ENCODE measurements at regions not wholly inside any gene's neighbourhood (a gene's known extent, or its start where the extent isn't known, plus 50 kb on each side); places are given as distances from the start of the nearest gene placed in this dataset.
"Not testable (repeated sequence)": the region's sequence is repeated elsewhere in the genome, so short reads cannot be mapped to it uniquely, and the experiment has no call there.

- DNase-seq: not testable (repeated sequence)
These were observed 145.7 kb downstream of the NPIPB11 start for GRCh38 chr16:29260683-29261426.

GRCh38 chr16:29259635-29260457 is 146.7 kb downstream of the NPIPB11 start:
- DNase-seq: not testable (repeated sequence)

DNA sequence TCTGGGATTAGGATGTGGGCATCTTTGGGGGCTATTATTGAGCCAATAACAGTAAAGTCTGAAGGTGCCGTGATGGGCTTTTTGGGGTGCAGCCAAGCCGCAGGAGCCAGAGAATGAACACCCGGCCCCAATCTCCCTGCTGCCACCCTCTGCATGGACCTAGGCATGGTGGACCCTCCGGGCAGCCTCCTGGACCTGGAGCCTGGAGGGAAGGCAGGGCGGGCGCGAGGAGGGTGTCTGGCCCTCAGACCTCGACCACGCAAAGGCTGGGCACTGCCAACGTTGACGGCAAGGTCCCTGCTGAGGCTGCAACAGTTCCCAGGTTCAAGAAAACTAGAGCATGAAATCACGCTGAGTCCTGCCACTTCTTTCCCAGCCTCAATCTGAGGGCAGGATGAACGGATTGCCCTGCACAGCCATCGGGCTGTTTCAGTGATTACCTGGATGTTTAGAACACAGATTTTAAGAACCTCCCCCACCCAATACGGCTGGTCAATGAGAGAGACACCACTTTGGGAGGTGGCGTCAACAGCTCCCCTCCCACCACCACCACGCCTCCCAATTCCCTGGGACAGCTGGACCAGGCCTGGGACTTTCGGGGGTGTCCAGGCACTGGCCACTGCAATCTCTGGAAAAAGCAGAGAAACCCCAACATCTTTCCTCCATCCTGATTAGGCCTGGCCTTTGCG is 147.4 kb downstream of the NPIPB11 start:
- not testable (repeated sequence) for DNase-seq

GRCh38 chr16:29257419-29258336 is 148.8 kb downstream of the NPIPB11 start:
- DNase-seq: not testable (repeated sequence)

- no peak for DNase-seq
These were observed 150.0 kb downstream of the NPIPB11 start for GRCh38 chr16:29256501-29256981.

GRCh38 chr16:29255957-29256356 is 150.6 kb downstream of the NPIPB11 start:
- not testable (repeated sequence) for DNase-seq

- DNase-seq: not testable (repeated sequence)
These were observed 151.1 kb downstream of the NPIPB11 start for GRCh38 chr16:29255496-29255796.

- DNase-seq: no peak
These were observed 151.6 kb downstream of the NPIPB11 start for GRCh38 chr16:29254676-29255495.

DNA sequence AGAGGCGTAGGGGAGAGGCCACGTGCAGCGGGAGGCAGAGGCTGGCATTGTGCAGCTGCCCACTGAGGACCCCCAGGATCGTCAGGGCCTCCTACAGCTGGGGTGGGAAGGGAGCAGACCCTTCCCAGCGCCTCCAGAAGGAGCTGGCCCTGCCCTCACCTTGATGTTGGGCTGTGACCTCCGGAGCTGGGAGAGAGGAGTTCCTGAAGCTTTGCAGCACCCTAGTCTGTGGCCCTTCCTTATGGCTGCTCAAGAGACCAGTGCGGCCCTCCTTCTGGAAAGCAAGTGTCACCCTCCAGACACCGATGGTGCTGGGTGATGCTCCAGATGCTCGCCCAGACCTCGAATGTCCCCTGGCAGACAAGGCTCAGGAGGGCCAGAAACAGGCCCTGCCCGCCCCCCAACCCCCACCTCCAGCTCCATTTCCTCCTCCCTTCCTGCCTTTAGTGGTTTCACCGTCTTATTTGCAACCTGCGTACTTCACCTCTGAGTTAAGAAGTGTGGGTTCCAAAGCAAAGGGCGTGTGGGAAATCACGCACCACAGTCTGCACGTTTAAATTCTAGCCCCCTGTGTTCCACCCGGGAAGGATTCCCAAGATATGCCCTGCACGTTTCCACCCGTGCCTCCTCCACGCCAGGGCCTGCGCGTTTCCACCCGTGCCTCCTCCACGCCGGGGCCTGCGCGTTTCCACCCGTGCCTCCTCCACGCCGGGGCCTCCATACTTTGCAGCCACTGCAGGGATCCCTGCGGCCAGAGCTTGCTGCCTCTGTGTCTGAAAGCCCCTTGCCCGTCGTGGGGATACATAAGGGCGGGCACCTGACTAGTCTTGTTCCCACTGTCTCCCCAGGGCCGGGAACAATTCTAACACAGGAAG is 152.6 kb downstream of the NPIPB11 start:
- DNase-seq: not testable (repeated sequence)

GRCh38 chr16:29253066-29253590 is 153.4 kb downstream of the NPIPB11 start:
- DNase-seq: not testable (repeated sequence)

DNA sequence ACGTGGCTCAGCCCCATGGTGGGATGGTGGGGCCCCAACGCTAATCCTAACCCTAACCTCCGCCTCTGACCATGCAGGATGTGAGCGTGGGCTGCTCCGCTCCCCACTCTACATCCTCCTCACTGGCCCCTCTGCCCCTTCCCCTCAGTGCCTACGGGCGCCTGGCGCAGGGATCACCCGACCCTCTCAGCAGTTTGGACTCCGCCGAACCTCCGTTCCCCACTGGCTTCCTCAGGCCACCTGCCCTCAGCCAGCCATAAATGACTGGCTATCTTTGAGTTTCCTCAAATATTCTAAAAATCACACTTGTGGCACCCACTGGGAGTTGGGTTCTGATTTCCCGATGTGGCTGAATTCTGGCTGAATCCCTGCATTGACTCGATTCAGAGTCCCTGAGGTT is 154.2 kb downstream of the NPIPB11 start:
- DNase-seq: not testable (repeated sequence)

DNA sequence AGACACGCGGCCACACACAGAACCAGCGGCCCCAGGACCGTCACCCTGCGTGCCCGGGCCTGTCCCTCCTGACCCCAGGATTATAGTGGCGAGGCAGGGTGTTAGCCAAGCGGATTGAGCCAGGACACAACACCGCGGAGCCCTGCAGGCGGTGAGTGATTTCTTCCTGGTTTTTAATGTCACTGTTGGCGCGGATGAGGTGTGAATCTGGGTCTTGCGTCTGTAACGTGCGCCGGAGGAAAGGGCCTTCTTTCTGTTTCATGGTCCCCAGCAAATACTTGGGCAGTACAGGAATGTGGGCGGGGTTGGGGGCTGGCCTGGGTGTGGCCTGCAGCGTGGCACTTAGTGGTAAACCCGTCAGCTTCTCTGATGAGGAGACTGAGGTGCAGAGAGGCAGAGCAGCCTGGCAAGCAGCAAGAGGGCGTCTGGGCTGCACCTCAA is 154.9 kb downstream of the NPIPB11 start:
- DNase-seq: peak in 1 of 2 donors; percentile 59

DNA sequence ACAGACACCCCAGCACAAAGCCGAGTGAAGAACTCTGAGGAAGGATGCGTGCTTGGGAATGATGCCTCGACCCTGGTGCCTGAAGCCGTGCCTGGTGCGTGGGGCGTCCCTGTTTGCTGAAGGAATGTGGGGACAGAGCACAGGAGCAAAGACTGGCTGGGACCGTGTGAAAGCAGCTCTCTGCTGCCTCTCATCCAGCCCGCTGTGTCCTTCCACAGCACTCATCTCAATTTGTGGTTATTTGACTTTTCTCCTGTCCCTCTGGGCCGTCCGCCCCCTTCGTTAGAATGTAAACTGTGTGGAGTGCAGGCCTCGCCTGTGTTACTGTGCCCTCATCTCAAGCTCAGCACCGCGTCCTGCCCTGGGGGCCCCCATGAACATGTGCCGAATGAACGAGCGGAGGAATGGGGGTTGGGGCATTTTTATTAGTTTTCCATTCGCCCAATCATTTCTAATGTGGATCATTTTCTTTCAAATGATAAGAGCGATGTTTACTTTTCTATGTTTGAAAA is 155.5 kb downstream of the NPIPB11 start:
- DNase-seq: not testable (repeated sequence)

DNA sequence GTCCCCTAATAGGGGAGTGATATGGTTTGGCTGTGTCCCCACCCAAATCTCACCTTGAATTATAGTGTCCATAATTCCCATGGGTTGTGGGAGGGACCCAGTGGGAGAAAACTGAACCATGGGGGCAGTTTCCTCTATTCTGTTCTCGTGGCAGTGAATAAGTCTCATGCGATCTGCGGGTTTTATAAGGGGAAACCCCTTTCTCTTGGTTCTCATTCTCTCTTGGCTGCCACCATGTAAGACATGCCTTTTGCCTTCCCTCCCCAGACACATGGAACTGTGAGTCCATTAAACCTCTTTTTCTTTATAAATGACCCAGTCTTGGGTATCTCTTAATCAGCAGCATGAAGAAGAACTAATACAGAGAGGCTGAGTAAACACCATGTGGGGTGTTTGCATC is 156.0 kb downstream of the NPIPB11 start:
- DNase-seq: not testable (repeated sequence)

DNA sequence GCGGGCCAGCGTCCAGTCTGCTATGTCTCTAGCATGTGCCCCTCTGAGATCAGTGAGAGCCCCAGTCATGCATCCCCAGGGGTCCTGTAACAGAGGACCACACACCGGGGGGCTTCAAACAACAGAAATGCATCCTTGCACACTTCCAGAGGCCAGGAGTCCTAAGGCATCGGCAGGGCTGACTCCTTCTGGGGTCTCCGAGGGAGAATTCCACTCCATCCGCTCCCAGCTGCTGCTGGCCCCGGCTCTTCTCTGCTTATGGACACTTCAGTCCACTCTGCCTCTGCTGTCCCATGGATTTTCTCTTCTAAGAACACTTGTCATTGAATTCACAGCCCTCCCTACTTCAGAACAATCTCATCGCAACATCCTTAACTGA is 157.6 kb downstream of the NPIPB11 start:
- DNase-seq: not testable (repeated sequence)

DNA sequence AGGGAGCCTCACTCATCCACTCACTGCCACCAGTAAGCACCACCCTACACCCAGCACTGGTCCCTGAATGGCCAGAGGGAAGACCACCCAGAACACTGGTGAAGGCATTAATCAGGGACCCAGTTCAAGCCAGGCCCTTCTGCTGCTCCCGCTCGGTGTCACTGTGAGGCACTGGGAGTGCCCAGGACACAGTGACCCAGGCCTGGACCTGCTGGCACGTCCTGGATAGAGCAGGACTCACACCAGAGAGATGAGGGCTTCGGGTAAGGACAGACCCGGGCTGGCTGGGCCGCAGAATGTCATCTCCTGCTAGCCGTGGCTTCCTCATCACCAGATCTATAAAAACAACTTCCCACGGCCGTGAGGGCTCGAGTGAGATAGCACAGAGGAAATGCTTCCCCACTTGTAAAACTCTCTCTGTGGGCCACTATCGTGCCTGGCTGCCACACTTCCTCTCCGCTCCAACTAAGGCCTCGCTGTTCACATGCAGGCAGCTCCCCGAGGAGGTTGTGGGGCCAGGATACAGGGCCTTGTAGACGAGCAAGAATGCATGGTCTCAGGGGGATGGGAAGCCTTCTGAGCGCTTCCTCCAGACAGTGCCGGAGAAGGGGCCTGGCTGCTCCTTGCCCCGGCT is 158.1 kb downstream of the NPIPB11 start:
- DNase-seq: not testable (repeated sequence)

GRCh38 chr16:29246091-29246490 is 160.4 kb downstream of the NPIPB11 start:
- DNase-seq: not testable (repeated sequence)

GRCh38 chr16:29237971-29238370 is 168.5 kb downstream of the NPIPB11 start:
- DNase-seq: no peak
